Right lung (tissue), 2 donors: ENCODE measurements at regions not wholly inside any gene's neighbourhood (a gene's known extent, or its start where the extent isn't known, plus 50 kb on each side); places are given as distances from the start of the nearest gene placed in this dataset.

Source experiments
- DNase-seq, 2 donors: peaks; one replicate each; pipeline ENCODE4 v3.0.0-alpha.2; 2013

GRCh38 chr14:27917896-27918295 is 848.7 kb upstream of the FOXG1 start:
- DNase-seq: no peak

GRCh38 chr14:27927519-27927918 is 839.1 kb upstream of the FOXG1 start:
- DNase-seq: no peak

- DNase-seq: no peak
These were observed 836.7 kb upstream of the FOXG1 start for GRCh38 chr14:27929797-27930347.

GRCh38 chr14:27938392-27938791 is 828.2 kb upstream of the FOXG1 start:
- DNase-seq: no peak

GRCh38 chr14:27945512-27945911 is 821.1 kb upstream of the FOXG1 start:
- no peak for DNase-seq

- no peak for DNase-seq
These were observed 807.8 kb upstream of the FOXG1 start for GRCh38 chr14:27958757-27959156.

- peak; percentile 2 to 8 for DNase-seq
These were observed 770.9 kb upstream of the FOXG1 start for GRCh38 chr14:27995691-27996090.

GRCh38 chr14:28001002-28001401 is 765.6 kb upstream of the FOXG1 start:
- DNase-seq: no peak

- no peak for DNase-seq
These were observed 753.8 kb upstream of the FOXG1 start for GRCh38 chr14:28012629-28013415.

- no peak for DNase-seq
These were observed 746.5 kb upstream of the FOXG1 start for GRCh38 chr14:28020112-28020511.

- DNase-seq: no peak
These were observed 742.7 kb upstream of the FOXG1 start for GRCh38 chr14:28023853-28024252.

GRCh38 chr14:28052251-28052650 is 714.3 kb upstream of the FOXG1 start:
- DNase-seq: no peak

GRCh38 chr14:28055008-28055407 is 711.6 kb upstream of the FOXG1 start:
- DNase-seq: no peak

- DNase-seq: peak in 1 of 2 donors; percentile 1
These were observed 709.0 kb upstream of the FOXG1 start for GRCh38 chr14:28057359-28058296.

- DNase-seq: no peak
These were observed 707.3 kb upstream of the FOXG1 start for GRCh38 chr14:28059254-28059653.

- DNase-seq: no peak
These were observed 705.6 kb upstream of the FOXG1 start for GRCh38 chr14:28061006-28061405.

GRCh38 chr14:28077021-28077420 is 689.6 kb upstream of the FOXG1 start:
- DNase-seq: no peak

GRCh38 chr14:28083389-28083788 is 683.2 kb upstream of the FOXG1 start:
- DNase-seq: no peak

GRCh38 chr14:28088125-28088524 is 678.5 kb upstream of the FOXG1 start:
- no peak for DNase-seq

GRCh38 chr14:28097585-28097984 is 669.0 kb upstream of the FOXG1 start:
- DNase-seq: no peak

- no peak for DNase-seq
These were observed 667.7 kb upstream of the FOXG1 start for GRCh38 chr14:28098856-28099255.

GRCh38 chr14:28102001-28102400 is 664.6 kb upstream of the FOXG1 start:
- no peak for DNase-seq

GRCh38 chr14:28102814-28103213 is 663.8 kb upstream of the FOXG1 start:
- no peak for DNase-seq
